ENCODE measurements at regions not wholly inside any gene's neighbourhood (a gene's known extent, or its start where the extent isn't known, plus 50 kb on each side); places are given as distances from the start of the nearest gene placed in this dataset.

- Histone ChIP-seq H3K9ac (ENCODE audit: low read length) (no peak overlapping the region), H3K36me3 (ENCODE audit: control insufficient read depth, insufficient read depth, low read length) (no peaks in the 10 kb centered on the region), H3K4me3 (ENCODE audit: low read depth, low read length) (no peak overlapping the region), H3K27ac (ENCODE audit: low read depth, low read length) (no peak overlapping the region), H3K27me3 (ENCODE audit: control insufficient read depth, insufficient read depth, low read length) (no peaks in the 10 kb centered on the region), H3K9me3 (ENCODE audit: control insufficient read depth, insufficient read depth, low read depth, low read length) (no peaks in the 10 kb centered on the region), H3K4me1 (ENCODE audit: control insufficient read depth, insufficient read depth, low read length) (peaks cover 4% of the 10 kb centered on the region; the same call in 1 of the 2 replicates)
Measured at GRCh38 chr12:9390761-9391160, 182.6 kb upstream of the PZP start.

DNA sequence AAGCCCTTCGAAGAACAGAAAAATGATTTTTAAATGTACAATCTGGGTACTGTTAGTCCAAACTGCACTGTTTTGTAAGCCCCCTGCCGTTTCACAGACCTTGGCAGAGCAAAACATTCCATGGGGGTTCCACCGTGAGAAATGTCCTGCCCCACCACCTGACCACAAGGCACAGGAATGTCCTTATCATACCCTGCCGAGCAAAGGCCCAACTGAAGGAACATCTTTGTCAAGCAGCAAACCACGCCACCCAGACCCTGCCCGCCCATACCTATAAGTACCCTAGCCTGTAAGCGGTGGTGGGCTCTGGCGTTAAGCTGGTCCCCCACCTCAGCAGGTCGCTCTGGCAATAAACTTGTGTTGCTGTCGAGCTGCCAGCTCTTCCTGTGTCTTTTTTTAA is 181.6 kb upstream of the PZP start:
- no peaks in the 10 kb centered on the region for H3K36me3 ChIP-seq (ENCODE audit: control insufficient read depth, insufficient read depth, low read length)
- no peaks in the 10 kb centered on the region for H3K27me3 ChIP-seq (ENCODE audit: control insufficient read depth, insufficient read depth, low read length)
- H3K9ac ChIP-seq (ENCODE audit: low read length) = no peak overlapping the region
- peaks cover 4% of the 10 kb centered on the region; the same call in 1 of the 2 replicates for H3K4me1 ChIP-seq (ENCODE audit: control insufficient read depth, insufficient read depth, low read length)
- H3K4me3 ChIP-seq (ENCODE audit: low read depth, low read length) = no peak overlapping the region
- no peaks in the 10 kb centered on the region for H3K9me3 ChIP-seq (ENCODE audit: control insufficient read depth, insufficient read depth, low read depth, low read length)
- no peak overlapping the region for H3K27ac ChIP-seq (ENCODE audit: low read depth, low read length)

GRCh38 chr12:9388379-9388778 is 180.2 kb upstream of the PZP start:
- no peaks in the 10 kb centered on the region for H3K9me3 ChIP-seq (ENCODE audit: control insufficient read depth, insufficient read depth, low read depth, low read length)
- no peak overlapping the region for H3K4me3 ChIP-seq (ENCODE audit: low read depth, low read length)
- no peaks in the 10 kb centered on the region for H3K36me3 ChIP-seq (ENCODE audit: control insufficient read depth, insufficient read depth, low read length)
- peaks cover 4% of the 10 kb centered on the region; the same call in 1 of the 2 replicates for H3K4me1 ChIP-seq (ENCODE audit: control insufficient read depth, insufficient read depth, low read length)
- H3K27me3 ChIP-seq (ENCODE audit: control insufficient read depth, insufficient read depth, low read length) = no peaks in the 10 kb centered on the region
- no peak overlapping the region for H3K9ac ChIP-seq (ENCODE audit: low read length)
- H3K27ac ChIP-seq (ENCODE audit: low read depth, low read length) = no peak overlapping the region

- Histone ChIP-seq H3K9ac (ENCODE audit: low read length) (no peak overlapping the region), H3K27me3 (ENCODE audit: control insufficient read depth, insufficient read depth, low read length) (no peaks in the 10 kb centered on the region), H3K27ac (ENCODE audit: low read depth, low read length) (no peak overlapping the region), H3K4me1 (ENCODE audit: control insufficient read depth, insufficient read depth, low read length) (peaks cover 4% of the 10 kb centered on the region; the same call in 1 of the 2 replicates), H3K36me3 (ENCODE audit: control insufficient read depth, insufficient read depth, low read length) (no peaks in the 10 kb centered on the region), H3K4me3 (ENCODE audit: low read depth, low read length) (no peak overlapping the region), H3K9me3 (ENCODE audit: control insufficient read depth, insufficient read depth, low read depth, low read length) (no peaks in the 10 kb centered on the region)
Measured at GRCh38 chr12:9387450-9387849, 179.3 kb upstream of the PZP start.

- Histone ChIP-seq H3K36me3 (ENCODE audit: control insufficient read depth, insufficient read depth, low read length) (no peaks in the 10 kb centered on the region), H3K9me3 (ENCODE audit: control insufficient read depth, insufficient read depth, low read depth, low read length) (no peaks in the 10 kb centered on the region), H3K27ac (ENCODE audit: low read depth, low read length) (no peak overlapping the region), H3K4me1 (ENCODE audit: control insufficient read depth, insufficient read depth, low read length) (no peaks in the 10 kb centered on the region), H3K9ac (ENCODE audit: low read length) (no peak overlapping the region), H3K4me3 (ENCODE audit: low read depth, low read length) (no peak overlapping the region), H3K27me3 (ENCODE audit: control insufficient read depth, insufficient read depth, low read length) (no peaks in the 10 kb centered on the region)
Measured at GRCh38 chr12:9383585-9383984, 175.4 kb upstream of the PZP start.

DNA sequence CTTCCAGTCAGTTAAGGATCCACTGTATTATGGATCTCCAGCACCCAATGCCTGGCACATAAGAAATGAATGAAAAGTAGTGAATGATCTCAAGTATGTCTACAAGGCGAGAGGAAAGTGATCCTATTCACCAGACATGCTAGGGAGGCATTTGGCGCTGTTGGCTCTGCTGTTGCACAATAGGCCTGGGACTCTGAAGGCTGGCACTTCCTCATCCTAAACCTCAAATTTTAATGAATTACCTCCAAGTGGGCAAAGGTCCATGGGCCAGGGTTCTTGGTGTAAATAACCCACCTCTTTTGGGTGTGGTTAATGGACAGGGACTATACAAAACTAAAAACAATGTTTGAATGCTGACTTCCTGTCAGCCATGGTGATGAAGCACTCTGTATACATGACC is 173.4 kb upstream of the PZP start:
- Histone ChIP-seq H3K9ac (ENCODE audit: low read length) (no peak overlapping the region), H3K27me3 (ENCODE audit: control insufficient read depth, insufficient read depth, low read length) (no peaks in the 10 kb centered on the region), H3K36me3 (ENCODE audit: control insufficient read depth, insufficient read depth, low read length) (no peaks in the 10 kb centered on the region), H3K9me3 (ENCODE audit: control insufficient read depth, insufficient read depth, low read depth, low read length) (no peaks in the 10 kb centered on the region), H3K4me3 (ENCODE audit: low read depth, low read length) (no peak overlapping the region), H3K27ac (ENCODE audit: low read depth, low read length) (no peak overlapping the region), H3K4me1 (ENCODE audit: control insufficient read depth, insufficient read depth, low read length) (0 out of 2 replicates have a peak, but pooled peaks cover 2% of the 10 kb centered on the region)

GRCh38 chr12:9380650-9381049 is 172.5 kb upstream of the PZP start:
- Histone ChIP-seq H3K27me3 (ENCODE audit: control insufficient read depth, insufficient read depth, low read length) (no peaks in the 10 kb centered on the region), H3K36me3 (ENCODE audit: control insufficient read depth, insufficient read depth, low read length) (no peaks in the 10 kb centered on the region), H3K4me1 (ENCODE audit: control insufficient read depth, insufficient read depth, low read length) (0 out of 2 replicates have a peak, but pooled peaks cover 2% of the 10 kb centered on the region), H3K27ac (ENCODE audit: low read depth, low read length) (no peak overlapping the region), H3K9me3 (ENCODE audit: control insufficient read depth, insufficient read depth, low read depth, low read length) (no peaks in the 10 kb centered on the region), H3K9ac (ENCODE audit: low read length) (no peak overlapping the region), H3K4me3 (ENCODE audit: low read depth, low read length) (no peak overlapping the region)

- H3K27ac ChIP-seq (ENCODE audit: low read depth, low read length) = no peak overlapping the region
Measured at GRCh38 chr12:9379023-9379742, 171.0 kb upstream of the PZP start.

DNA sequence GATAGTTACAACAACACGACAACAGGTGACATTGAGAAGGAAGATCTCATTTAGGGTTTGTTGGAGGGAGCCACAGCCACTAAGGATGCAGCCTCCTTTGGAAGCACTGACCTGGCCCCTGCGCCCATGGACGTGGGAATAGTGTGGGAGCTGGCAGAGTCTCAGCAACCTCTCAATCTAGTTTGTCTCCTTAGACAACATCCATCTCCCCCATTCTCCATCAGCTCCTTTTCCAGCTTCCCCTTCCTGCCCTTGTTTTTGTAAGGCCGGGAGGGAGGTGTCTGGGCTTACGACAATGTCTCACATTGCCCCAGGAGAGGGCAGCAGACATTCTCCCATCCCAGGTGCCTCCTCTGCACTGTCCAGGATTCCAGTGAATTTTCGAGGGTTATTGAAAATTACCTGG is 170.2 kb upstream of the PZP start:
- Histone ChIP-seq H3K4me3 (ENCODE audit: low read depth, low read length) (no peak overlapping the region), H3K36me3 (ENCODE audit: control insufficient read depth, insufficient read depth, low read length) (no peaks in the 10 kb centered on the region), H3K27me3 (ENCODE audit: control insufficient read depth, insufficient read depth, low read length) (no peaks in the 10 kb centered on the region), H3K9me3 (ENCODE audit: control insufficient read depth, insufficient read depth, low read depth, low read length) (no peaks in the 10 kb centered on the region), H3K4me1 (ENCODE audit: control insufficient read depth, insufficient read depth, low read length) (0 out of 2 replicates have a peak, but pooled peaks cover 2% of the 10 kb centered on the region), H3K9ac (ENCODE audit: low read length) (no peak overlapping the region), H3K27ac (ENCODE audit: low read depth, low read length) (no peak overlapping the region)

More at GRCh38 chr12:9379023-9379742, 171.0 kb upstream of the PZP start:
- Histone ChIP-seq H3K27me3 (ENCODE audit: control insufficient read depth, insufficient read depth, low read length) (no peaks in the 10 kb centered on the region), H3K4me3 (ENCODE audit: low read depth, low read length) (no peak overlapping the region), H3K9ac (ENCODE audit: low read length) (no peak overlapping the region), H3K9me3 (ENCODE audit: control insufficient read depth, insufficient read depth, low read depth, low read length) (no peaks in the 10 kb centered on the region), H3K4me1 (ENCODE audit: control insufficient read depth, insufficient read depth, low read length) (0 out of 2 replicates have a peak, but pooled peaks cover 2% of the 10 kb centered on the region), H3K36me3 (ENCODE audit: control insufficient read depth, insufficient read depth, low read length) (no peaks in the 10 kb centered on the region)

DNA sequence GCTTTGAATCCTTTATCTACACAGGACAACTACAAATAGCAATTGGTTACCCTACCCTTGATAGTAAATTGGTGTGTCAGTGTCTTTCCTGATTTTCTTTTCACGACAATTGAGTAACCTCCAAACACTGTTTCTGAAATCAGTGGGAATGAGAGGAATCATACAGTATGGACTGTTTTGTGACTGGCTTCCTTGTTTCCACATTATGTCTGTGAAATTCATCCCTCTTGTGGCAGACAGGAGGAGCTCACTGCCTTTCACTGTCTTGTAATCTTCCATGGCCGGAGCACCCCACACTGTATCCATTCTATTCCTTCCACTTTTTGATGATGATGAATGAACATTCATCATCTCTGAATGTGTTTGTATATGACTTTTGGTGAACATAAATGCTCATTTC is 164.0 kb upstream of the PZP start:
- Histone ChIP-seq H3K27ac (ENCODE audit: low read depth, low read length) (no peak overlapping the region), H3K4me3 (ENCODE audit: low read depth, low read length) (no peak overlapping the region), H3K9ac (ENCODE audit: low read length) (no peak overlapping the region), H3K9me3 (ENCODE audit: control insufficient read depth, insufficient read depth, low read depth, low read length) (no peaks in the 10 kb centered on the region), H3K4me1 (ENCODE audit: control insufficient read depth, insufficient read depth, low read length) (peaks cover 3% of the 10 kb centered on the region; the same call in 1 of the 2 replicates), H3K36me3 (ENCODE audit: control insufficient read depth, insufficient read depth, low read length) (no peaks in the 10 kb centered on the region), H3K27me3 (ENCODE audit: control insufficient read depth, insufficient read depth, low read length) (no peaks in the 10 kb centered on the region)

DNA sequence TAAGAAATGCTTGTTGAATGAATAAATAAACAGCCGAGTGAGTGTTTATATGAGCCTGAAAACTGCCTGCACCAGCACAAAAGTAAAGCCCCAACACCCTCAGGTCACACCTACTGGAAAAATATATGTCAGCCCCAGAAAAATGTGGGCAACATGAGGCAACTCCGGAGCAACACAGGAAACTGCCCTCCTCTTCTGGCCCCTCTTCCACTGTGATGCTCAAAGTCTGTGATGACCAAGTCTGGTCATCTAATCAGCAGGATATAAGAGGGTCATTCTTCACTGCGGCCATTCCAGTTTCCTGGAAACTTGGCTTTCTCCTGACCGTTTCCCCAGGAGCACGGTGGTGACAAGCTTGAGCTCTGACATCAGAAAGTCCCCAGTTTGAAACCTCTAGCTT is 159.6 kb upstream of the PZP start:
- Histone ChIP-seq H3K27me3 (ENCODE audit: control insufficient read depth, insufficient read depth, low read length) (no peaks in the 10 kb centered on the region), H3K4me1 (ENCODE audit: control insufficient read depth, insufficient read depth, low read length) (peaks cover 36% of the 10 kb centered on the region), H3K4me3 (ENCODE audit: low read depth, low read length) (no peak overlapping the region), H3K36me3 (ENCODE audit: control insufficient read depth, insufficient read depth, low read length) (no peaks in the 10 kb centered on the region), H3K27ac (ENCODE audit: low read depth, low read length) (no peak overlapping the region), H3K9me3 (ENCODE audit: control insufficient read depth, insufficient read depth, low read depth, low read length) (no peaks in the 10 kb centered on the region), H3K9ac (ENCODE audit: low read length) (no peak overlapping the region)

Data from HUES6 (cell line).